Kidney (tissue), 13 donors: ENCODE measurements at regions not wholly inside any gene's neighbourhood (a gene's known extent, or its start where the extent isn't known, plus 50 kb on each side); places are given as distances from the start of the nearest gene placed in this dataset.

Experiments used
- DNase-seq, 5 donors: peaks; one replicate each; pipeline ENCODE4 v3.0.0-alpha.2; 2013 to 2020
- FAIRE-seq: peaks from 2 replicates; lab custom pipeline; 2012; peaks lifted over from hg19 to GRCh38; lab: Jason Lieb, UNC
- H3K27ac ChIP-seq, 2 donors: one replicate each; pipeline ENCODE4 v1.7.0; 2013; ENCODE audit warnings: low read depth in 2 of 2, low read length in 2 of 2, inconsistent platforms in 1 of 2
- H3K27me3 ChIP-seq: one replicate; pipeline ENCODE4 v1.7.1; 2013; ENCODE audit warnings: low read length, inconsistent platforms; ENCODE audit not compliant: control insufficient read depth, insufficient read depth
- H3K36me3 ChIP-seq, 3 donors: one replicate each; pipeline versions ENCODE4 v1.7.0 to v1.7.1; 2013; ENCODE audit warnings: low read length in 3 of 3, control low read depth in 1 of 3, inconsistent platforms in 1 of 3; ENCODE audit not compliant: insufficient read depth in 3 of 3, control insufficient read depth in 2 of 3
- H3K4me1 ChIP-seq, 3 donors: one replicate each; pipeline versions ENCODE4 v1.7.0 to v1.7.1; 2013; ENCODE audit warnings: low read length in 3 of 3, inconsistent platforms in 1 of 3, low read depth in 1 of 3; ENCODE audit not compliant: control insufficient read depth in 2 of 3, insufficient read depth in 2 of 3
- H3K4me3 ChIP-seq, 3 donors: one replicate each; pipeline versions ENCODE4 v1.7.0 to v1.8.1; 2013; ENCODE audit warnings: low read length in 3 of 3, control low read depth in 1 of 3, inconsistent platforms in 1 of 3
- H3K9ac ChIP-seq, 3 donors: one replicate each; pipeline versions ENCODE4 v1.7.0 to v1.7.1; 2013; ENCODE audit warnings: low read length in 3 of 3, control low read depth in 1 of 3, inconsistent platforms in 1 of 3
- H3K9me3 ChIP-seq, 3 donors: one replicate each; pipeline versions ENCODE4 v1.7.0 to v1.7.1; 2013; ENCODE audit warnings: low read length in 3 of 3, control low read depth in 1 of 3, inconsistent platforms in 1 of 3; ENCODE audit not compliant: control insufficient read depth in 2 of 3, insufficient read depth in 1 of 3
- CTCF ChIP-seq: IDR thresholded peaks from 3 replicates; pipeline ENCODE4 v1.5.1; 2012; ENCODE audit warnings: mild to moderate bottlenecking, moderate library complexity, borderline replicate concordance; ENCODE audit not compliant: insufficient read depth; ENCODE audit errors: extremely low read depth
- intact Hi-C: fragments of 100-400 bp; cut with DNase I; formaldehyde crosslinking; loops from one replicate; pipeline ENCODE4 v1.11.1; 2022
- donor health status: control.
- donor health status: control.
- donor health status: control.
- donor health status: control.
- donor health status: control.
- donor health status: DM: yes; HTN: yes; CAD: no.
- donor health status: Normal renal cell carcinoma (clear cell type).

- no peak overlapping the region for H3K9ac ChIP-seq
- no peak for DNase-seq
- H3K4me1 ChIP-seq = peaks cover 0 to 3% (median 0%) of the 10 kb centered on the region in 3 donors
- no peak for TF ChIP-seq CTCF
- intact Hi-C loops = loop anchor here (10.0 kb wide), 1 partner anchor 812 kb away; no protein-coding TSS in a partner anchor
- H3K27ac ChIP-seq = no peak overlapping the region
- no peak for FAIRE-seq
- no peaks in the 10 kb centered on the region for H3K27me3 ChIP-seq
- no peaks in the 10 kb centered on the region for H3K36me3 ChIP-seq
- H3K4me3 ChIP-seq = no peak overlapping the region
- no peaks in the 10 kb centered on the region for H3K9me3 ChIP-seq
Measured at GRCh38 chr1:200496937-200497336, 87.1 kb upstream of the ZNF281 start.

GRCh38 chr1:200495901-200496300 is 86.1 kb upstream of the ZNF281 start:
- Histone ChIP-seq H3K36me3 (no peaks in the 10 kb centered on the region), H3K9ac (no peak overlapping the region), H3K9me3 (no peaks in the 10 kb centered on the region), H3K27ac (no peak overlapping the region), H3K4me1 (peaks cover 0 to 3% (median 0%) of the 10 kb centered on the region in 3 donors), H3K27me3 (no peaks in the 10 kb centered on the region), H3K4me3 (no peak overlapping the region)
- intact Hi-C loops = loop anchor here (10.0 kb wide), 1 partner anchor 811 kb away; no protein-coding TSS in a partner anchor
- FAIRE-seq (no peak), DNase-seq (no peak)
- no peak for TF ChIP-seq CTCF

GRCh38 chr1:200493344-200493743 is 83.5 kb upstream of the ZNF281 start:
- Histone ChIP-seq H3K9me3 (no peaks in the 10 kb centered on the region), H3K27me3 (no peaks in the 10 kb centered on the region), H3K27ac (no peak overlapping the region), H3K9ac (no peak overlapping the region), H3K4me3 (no peak overlapping the region), H3K4me1 (peaks cover 0 to 3% (median 0%) of the 10 kb centered on the region in 3 donors), H3K36me3 (no peaks in the 10 kb centered on the region)
- FAIRE-seq (no peak), DNase-seq (peak in 4 of 5 donors; percentile 54 to 86 (median 80))
- TF ChIP-seq CTCF = no peak
- intact Hi-C loops = loop anchor here (10.0 kb wide), 1 partner anchor 809 kb away; no protein-coding TSS in a partner anchor

GRCh38 chr1:200491103-200491502 is 81.3 kb upstream of the ZNF281 start:
- Histone ChIP-seq H3K9ac (no peak overlapping the region), H3K4me3 (no peak overlapping the region), H3K36me3 (no peaks in the 10 kb centered on the region), H3K27ac (no peak overlapping the region), H3K9me3 (no peaks in the 10 kb centered on the region), H3K4me1 (peaks cover 0 to 3% (median 0%) of the 10 kb centered on the region in 3 donors), H3K27me3 (no peaks in the 10 kb centered on the region)
- intact Hi-C loops = loop anchor here (10.0 kb wide), 1 partner anchor 806 kb away; no protein-coding TSS in a partner anchor
- DNase-seq (no peak), FAIRE-seq (no peak)
- no peak for TF ChIP-seq CTCF
